ENCODE measurements at regions not wholly inside any gene's neighbourhood (a gene's known extent, or its start where the extent isn't known, plus 50 kb on each side); places are given as distances from the start of the nearest gene placed in this dataset.
"Not testable (repeated sequence)": the region's sequence is repeated elsewhere in the genome, so short reads cannot be mapped to it uniquely, and the experiment has no call there.

- Histone ChIP-seq H3K27me3 (ENCODE audit: control insufficient read depth in 5 of 5, insufficient read depth in 4 of 5, low read length in 5 of 5) (peaks cover 0 to 3% (median 0%) of the 10 kb centered on the region in 5 donors), H3K4me3 (ENCODE audit: low read depth in 1 of 5, low read length in 5 of 5) (no peak overlapping the region), H3K9me3 (ENCODE audit: control insufficient read depth in 5 of 5, low read length in 5 of 5) (peaks cover 0 to 5% (median 0%) of the 10 kb centered on the region in 5 donors), H3K36me3 (ENCODE audit: control insufficient read depth in 5 of 5, insufficient read depth in 5 of 5, low read length in 5 of 5) (no peaks in the 10 kb centered on the region), H3K27ac (ENCODE audit: low read depth, low read length) (no peak overlapping the region), H3K4me1 (ENCODE audit: control insufficient read depth in 5 of 5, insufficient read depth in 5 of 5, low read length in 5 of 5) (peaks cover 0 to 5% (median 0%) of the 10 kb centered on the region in 5 donors), H3K9ac (ENCODE audit: low read length in 5 of 5) (no peak overlapping the region)
These were observed 165.9 kb upstream of the ATF7IP start for GRCh38 chr12:14199455-14200198.

- no peaks in the 10 kb centered on the region for H3K27me3 ChIP-seq (ENCODE audit: control insufficient read depth in 5 of 5, insufficient read depth in 4 of 5, low read length in 5 of 5)
- no peak overlapping the region for H3K9ac ChIP-seq (ENCODE audit: low read length in 5 of 5)
- H3K4me1 ChIP-seq (ENCODE audit: control insufficient read depth in 5 of 5, insufficient read depth in 5 of 5, low read length in 5 of 5), result peaks cover 0 to 5% (median 0%) of the 10 kb centered on the region in 5 donors
- H3K27ac ChIP-seq (ENCODE audit: low read depth, low read length), result no peak overlapping the region
- H3K36me3 ChIP-seq (ENCODE audit: control insufficient read depth in 5 of 5, insufficient read depth in 5 of 5, low read length in 5 of 5), result no peaks in the 10 kb centered on the region
- no peak overlapping the region for H3K4me3 ChIP-seq (ENCODE audit: low read depth in 1 of 5, low read length in 5 of 5)
- H3K9me3 ChIP-seq (ENCODE audit: control insufficient read depth in 5 of 5, low read length in 5 of 5), result peaks cover 0 to 5% (median 0%) of the 10 kb centered on the region in 5 donors
These were observed 164.9 kb upstream of the ATF7IP start for GRCh38 chr12:14200598-14200997.

GRCh38 chr12:14201291-14201690 is 164.2 kb upstream of the ATF7IP start:
- no peak overlapping the region for H3K4me3 ChIP-seq (ENCODE audit: low read depth in 1 of 5, low read length in 5 of 5)
- peaks cover 0 to 5% (median 0%) of the 10 kb centered on the region in 5 donors for H3K9me3 ChIP-seq (ENCODE audit: control insufficient read depth in 5 of 5, low read length in 5 of 5)
- peaks cover 0 to 5% (median 0%) of the 10 kb centered on the region in 5 donors for H3K4me1 ChIP-seq (ENCODE audit: control insufficient read depth in 5 of 5, insufficient read depth in 5 of 5, low read length in 5 of 5)
- H3K27ac ChIP-seq (ENCODE audit: low read depth, low read length), result no peak overlapping the region
- no peak overlapping the region for H3K9ac ChIP-seq (ENCODE audit: low read length in 5 of 5)
- no peaks in the 10 kb centered on the region for H3K27me3 ChIP-seq (ENCODE audit: control insufficient read depth in 5 of 5, insufficient read depth in 4 of 5, low read length in 5 of 5)
- H3K36me3 ChIP-seq (ENCODE audit: control insufficient read depth in 5 of 5, insufficient read depth in 5 of 5, low read length in 5 of 5), result no peaks in the 10 kb centered on the region

DNA sequence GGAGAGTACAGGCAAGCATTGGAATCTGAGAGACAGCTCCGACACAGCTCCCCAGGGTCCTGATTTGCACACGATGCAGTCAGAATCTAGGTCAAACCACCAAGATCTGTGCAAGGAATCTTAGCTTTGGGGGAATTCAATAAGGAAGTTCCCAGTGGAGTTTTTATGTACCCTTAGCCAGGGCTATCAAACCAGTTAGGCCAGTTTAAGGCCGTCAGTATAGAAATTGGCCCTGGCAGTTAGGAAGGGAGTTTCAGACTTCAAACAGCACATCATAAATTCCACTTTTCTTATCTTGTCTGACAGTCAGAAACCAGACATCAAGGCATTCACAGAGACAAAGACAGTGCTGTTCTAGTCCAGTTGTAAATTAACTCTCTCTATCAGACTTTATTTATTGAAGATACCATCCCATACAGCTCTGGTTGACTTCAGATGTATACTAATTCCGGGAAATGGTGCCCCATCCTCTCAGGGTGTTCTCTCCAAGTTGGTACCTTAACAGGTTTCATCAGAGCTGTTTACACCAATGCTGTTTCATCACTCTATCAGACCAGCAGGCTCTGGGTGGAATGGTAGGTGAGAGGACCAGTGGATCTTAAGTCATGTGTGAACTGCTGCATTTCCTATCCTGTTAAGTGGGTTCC is 157.5 kb upstream of the ATF7IP start:
- Histone ChIP-seq H3K27me3 (ENCODE audit: control insufficient read depth in 5 of 5, insufficient read depth in 4 of 5, low read length in 5 of 5) (no peaks in the 10 kb centered on the region), H3K4me3 (ENCODE audit: low read depth in 1 of 5, low read length in 5 of 5) (no peak overlapping the region), H3K36me3 (ENCODE audit: control insufficient read depth in 5 of 5, insufficient read depth in 5 of 5, low read length in 5 of 5) (no peaks in the 10 kb centered on the region), H3K9ac (ENCODE audit: low read length in 5 of 5) (no peak overlapping the region), H3K4me1 (ENCODE audit: control insufficient read depth in 5 of 5, insufficient read depth in 5 of 5, low read length in 5 of 5) (peaks cover 0 to 28% (median 25%) of the 10 kb centered on the region in 5 donors), H3K9me3 (ENCODE audit: control insufficient read depth in 5 of 5, low read length in 5 of 5) (no peaks in the 10 kb centered on the region), H3K27ac (ENCODE audit: low read depth, low read length) (peak overlapping the region; percentile 12)

DNA sequence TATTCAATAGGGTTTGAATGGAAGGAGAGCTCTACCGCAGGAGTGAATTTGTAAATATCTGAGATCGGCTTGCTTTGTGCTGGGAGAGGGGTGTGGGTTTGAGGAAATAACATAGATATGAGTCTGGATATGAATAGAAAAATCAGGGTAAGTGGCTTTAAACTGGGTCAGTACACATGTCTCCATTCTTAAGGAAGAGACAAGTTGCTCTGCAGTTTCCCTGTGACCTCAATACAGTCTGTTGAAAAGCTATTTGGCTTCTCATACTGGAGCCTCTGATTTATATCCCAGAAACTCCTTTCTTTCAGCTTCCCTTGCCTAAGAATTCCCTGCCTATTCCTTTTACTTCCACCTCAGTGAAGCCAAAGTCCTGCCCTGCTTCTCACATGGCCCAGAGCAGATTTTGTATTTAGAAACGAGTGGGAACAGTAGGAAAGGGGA is 153.5 kb upstream of the ATF7IP start:
- H3K36me3 ChIP-seq (ENCODE audit: control insufficient read depth in 5 of 5, insufficient read depth in 5 of 5, low read length in 5 of 5), result no peaks in the 10 kb centered on the region
- H3K9ac ChIP-seq (ENCODE audit: low read length in 5 of 5), result peak overlapping the region in 2 of 5 donors; percentile 20 to 37
- H3K27ac ChIP-seq (ENCODE audit: low read depth, low read length), result peak overlapping the region; percentile 26
- H3K27me3 ChIP-seq (ENCODE audit: control insufficient read depth in 5 of 5, insufficient read depth in 4 of 5, low read length in 5 of 5), result no peaks in the 10 kb centered on the region
- peaks cover 0 to 42% (median 31%) of the 10 kb centered on the region in 5 donors for H3K4me1 ChIP-seq (ENCODE audit: control insufficient read depth in 5 of 5, insufficient read depth in 5 of 5, low read length in 5 of 5)
- no peaks in the 10 kb centered on the region for H3K9me3 ChIP-seq (ENCODE audit: control insufficient read depth in 5 of 5, low read length in 5 of 5)
- peak overlapping the region in 1 of 5 donors; percentile 4 for H3K4me3 ChIP-seq (ENCODE audit: low read depth in 1 of 5, low read length in 5 of 5)

- H3K4me3 ChIP-seq (ENCODE audit: low read depth in 1 of 5, low read length in 5 of 5), result no peak overlapping the region
- no peaks in the 10 kb centered on the region for H3K27me3 ChIP-seq (ENCODE audit: control insufficient read depth in 5 of 5, insufficient read depth in 4 of 5, low read length in 5 of 5)
- H3K9me3 ChIP-seq (ENCODE audit: control insufficient read depth in 5 of 5, low read length in 5 of 5), result no peaks in the 10 kb centered on the region
- peaks cover 0 to 29% (median 19%) of the 10 kb centered on the region in 5 donors for H3K4me1 ChIP-seq (ENCODE audit: control insufficient read depth in 5 of 5, insufficient read depth in 5 of 5, low read length in 5 of 5)
- no peak overlapping the region for H3K9ac ChIP-seq (ENCODE audit: low read length in 5 of 5)
- H3K27ac ChIP-seq (ENCODE audit: low read depth, low read length), result peak overlapping the region; percentile 25
- no peaks in the 10 kb centered on the region for H3K36me3 ChIP-seq (ENCODE audit: control insufficient read depth in 5 of 5, insufficient read depth in 5 of 5, low read length in 5 of 5)
These were observed 151.9 kb upstream of the ATF7IP start for GRCh38 chr12:14213542-14213941.

- H3K4me1 ChIP-seq (ENCODE audit: control insufficient read depth in 5 of 5, insufficient read depth in 5 of 5, low read length in 5 of 5), result peaks cover 0 to 35% (median 19%) of the 10 kb centered on the region in 5 donors
- no peaks in the 10 kb centered on the region for H3K36me3 ChIP-seq (ENCODE audit: control insufficient read depth in 5 of 5, insufficient read depth in 5 of 5, low read length in 5 of 5)
- peak overlapping the region; percentile 25 for H3K27ac ChIP-seq (ENCODE audit: low read depth, low read length)
- H3K9me3 ChIP-seq (ENCODE audit: control insufficient read depth in 5 of 5, low read length in 5 of 5), result no peaks in the 10 kb centered on the region
- H3K9ac ChIP-seq (ENCODE audit: low read length in 5 of 5), result no peak overlapping the region
- no peak overlapping the region for H3K4me3 ChIP-seq (ENCODE audit: low read depth in 1 of 5, low read length in 5 of 5)
- H3K27me3 ChIP-seq (ENCODE audit: control insufficient read depth in 5 of 5, insufficient read depth in 4 of 5, low read length in 5 of 5), result no peaks in the 10 kb centered on the region
These were observed 151.0 kb upstream of the ATF7IP start for GRCh38 chr12:14214495-14214894.

GRCh38 chr12:14215949-14216348 is 149.5 kb upstream of the ATF7IP start:
- H3K27me3 ChIP-seq (ENCODE audit: control insufficient read depth in 5 of 5, insufficient read depth in 4 of 5, low read length in 5 of 5); H3K27ac ChIP-seq (ENCODE audit: low read depth, low read length); H3K9me3 ChIP-seq (ENCODE audit: control insufficient read depth in 5 of 5, low read length in 5 of 5); H3K36me3 ChIP-seq (ENCODE audit: control insufficient read depth in 5 of 5, insufficient read depth in 5 of 5, low read length in 5 of 5); H3K9ac ChIP-seq (ENCODE audit: low read length in 5 of 5); H3K4me3 ChIP-seq (ENCODE audit: low read depth in 1 of 5, low read length in 5 of 5): not testable (repeated sequence)
- H3K4me1 ChIP-seq (ENCODE audit: control insufficient read depth in 5 of 5, insufficient read depth in 5 of 5, low read length in 5 of 5), result peaks cover 0 to 35% (median 19%) of the 10 kb centered on the region in 5 donors

DNA sequence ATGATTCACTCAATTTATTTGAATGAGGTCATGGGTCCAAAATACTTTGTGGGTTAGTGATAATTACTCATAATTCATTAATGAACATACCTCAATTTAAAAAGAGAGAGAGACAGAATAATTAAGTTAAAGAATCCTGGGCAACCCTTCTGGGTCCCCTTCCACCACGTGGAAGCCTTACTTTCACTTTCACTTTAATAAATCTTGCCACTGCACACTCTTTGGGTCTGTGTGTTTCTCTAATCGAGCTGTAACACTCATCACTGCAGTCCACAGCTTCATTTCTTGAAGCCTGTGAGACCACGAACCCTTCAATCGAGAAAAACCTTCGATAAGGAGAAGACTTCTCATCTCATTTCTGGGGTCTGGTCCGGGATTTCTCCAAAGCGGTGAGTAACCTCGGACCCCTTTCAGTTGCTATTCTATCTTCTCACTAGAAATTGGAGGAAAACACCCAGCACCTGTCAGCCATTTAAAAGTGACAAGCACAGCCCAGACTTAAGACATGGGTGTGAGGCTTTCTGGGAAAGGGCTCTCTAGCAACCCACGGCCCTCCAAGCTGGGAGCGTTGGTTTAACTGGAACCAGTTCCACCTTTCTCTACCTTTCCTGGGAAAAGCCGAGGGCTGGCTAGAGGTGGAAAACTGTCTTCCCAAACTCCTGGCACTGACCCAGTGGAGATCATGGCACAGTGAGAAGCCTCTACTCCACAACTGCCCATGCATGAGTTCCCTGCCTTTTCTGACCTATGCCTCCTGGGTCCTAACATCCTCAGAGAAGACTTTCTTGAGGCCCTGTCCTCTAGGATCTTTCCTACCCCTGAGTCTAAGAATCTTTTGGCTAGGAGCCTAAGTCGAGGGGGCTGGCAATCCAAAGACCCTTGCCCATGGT is 148.8 kb upstream of the ATF7IP start:
- Histone ChIP-seq H3K27ac (ENCODE audit: low read depth, low read length) (no peak overlapping the region), H3K9me3 (ENCODE audit: control insufficient read depth in 5 of 5, low read length in 5 of 5) (no peaks in the 10 kb centered on the region), H3K36me3 (ENCODE audit: control insufficient read depth in 5 of 5, insufficient read depth in 5 of 5, low read length in 5 of 5) (no peaks in the 10 kb centered on the region), H3K9ac (ENCODE audit: low read length in 5 of 5) (no peak overlapping the region), H3K4me1 (ENCODE audit: control insufficient read depth in 5 of 5, insufficient read depth in 5 of 5, low read length in 5 of 5) (peaks cover 0 to 35% (median 19%) of the 10 kb centered on the region in 5 donors), H3K4me3 (ENCODE audit: low read depth in 1 of 5, low read length in 5 of 5) (peak overlapping the region in 3 of 5 donors; percentile 17 to 34 (median 28)), H3K27me3 (ENCODE audit: control insufficient read depth in 5 of 5, insufficient read depth in 4 of 5, low read length in 5 of 5) (no peaks in the 10 kb centered on the region)
